OCI-LY7 (cell line): ENCODE measurements at regions not wholly inside any gene's neighbourhood (a gene's known extent, or its start where the extent isn't known, plus 50 kb on each side); places are given as distances from the start of the nearest gene placed in this dataset.

ENCODE experiments used
- BruUV-seq: library from RNA; stranded (reverse); fragments of 400-500 nt; replicated peaks from 2 replicates; lab custom pipeline; 2021; lab: Mats Ljungman, UMichigan
- CTCF ChIA-PET: fragments of 300-600 bp; sonication (Branson Sonifier 250); formaldehyde crosslinking; loops from one replicate; lab custom pipeline; 2022; ENCODE audit warnings: antibody characterized with exemption; ENCODE audit not compliant: unreplicated experiment; lab: Charles Lee
- POLR2A ChIA-PET: fragments of 300-600 bp; sonication (Branson Sonifier 250); formaldehyde crosslinking; loops from one replicate; lab custom pipeline; 2022; ENCODE audit warnings: antibody characterized with exemption; lab: Charles Lee
- DNase-seq: peaks from one replicate; pipeline ENCODE4 v3.0.0-alpha.2; 2015; ENCODE audit warnings: low spot score
- H2AFZ ChIP-seq: fragments of 200-600 bp; sonication (generic), shearing (Covaris generic); 2 replicates; pipeline ENCODE4 v1.6.1; 2014; ENCODE audit warnings: mild to moderate bottlenecking, antibody characterized with exemption, low read length, moderate library complexity
- H3K27ac ChIP-seq: fragments of 200-600 bp; sonication (generic); 2 replicates; pipeline ENCODE4 v1.5.1; 2014; ENCODE audit warnings: mixed run types, low read depth, mild to moderate bottlenecking, moderate library complexity, low read length, inconsistent platforms; ENCODE audit not compliant: poor library complexity, severe bottlenecking
- H3K36me3 ChIP-seq: fragments of 200-600 bp; sonication (generic); 2 replicates; pipeline ENCODE4 v1.6.1; 2014; ENCODE audit warnings: mild to moderate bottlenecking, antibody characterized with exemption, low read length, moderate library complexity, mixed read lengths; ENCODE audit not compliant: insufficient read depth
- H3K4me1 ChIP-seq: fragments of 200-600 bp; sonication (generic); 2 replicates; pipeline ENCODE4 v1.5.1; 2014; ENCODE audit warnings: mild to moderate bottlenecking, low read length; ENCODE audit not compliant: insufficient read depth, poor library complexity, severe bottlenecking
- H3K4me2 ChIP-seq: fragments of 200-600 bp; sonication (generic); 2 replicates; pipeline ENCODE4 v1.6.1; 2014; ENCODE audit warnings: mild to moderate bottlenecking, low read length
- H3K4me3 ChIP-seq: fragments of 200-600 bp; sonication (generic); 2 replicates; pipeline ENCODE4 v1.5.1; 2014; ENCODE audit warnings: mild to moderate bottlenecking, low read depth, low read length; ENCODE audit not compliant: poor library complexity, severe bottlenecking
- H3K79me2 ChIP-seq: fragments of 200-600 bp; sonication (generic); 2 replicates; pipeline ENCODE4 v1.6.1; 2016; ENCODE audit warnings: low read depth, mild to moderate bottlenecking, low read length, moderate library complexity, mixed read lengths; ENCODE audit not compliant: insufficient read depth
- H3K9me2 ChIP-seq: fragments of 200-600 bp; sonication (generic); 2 replicates; pipeline ENCODE4 v1.6.1; 2016; ENCODE audit warnings: mild to moderate bottlenecking, low read length, mixed read lengths; ENCODE audit not compliant: insufficient read depth
- H3K9me3 ChIP-seq: fragments of 200-600 bp; sonication (generic); 2 replicates; pipeline ENCODE4 v1.6.1; 2014; ENCODE audit warnings: mild to moderate bottlenecking, mixed run types, low read length, mixed read lengths
- H4K20me1 ChIP-seq: fragments of 200-600 bp; sonication (generic); 2 replicates; pipeline ENCODE4 v1.6.1; 2014; ENCODE audit warnings: mild to moderate bottlenecking, antibody characterized with exemption, low read length, moderate library complexity, mixed read lengths; ENCODE audit not compliant: insufficient read depth
- CTCF ChIP-seq: fragments of 200-600 bp; sonication (generic); conservative IDR thresholded peaks from 2 replicates; pipeline ENCODE4 v1.5.1; 2014; ENCODE audit warnings: mild to moderate bottlenecking, antibody characterized with exemption, low read length, moderate library complexity, mixed read lengths
- EZH2phosphoT487 ChIP-seq: fragments of 200-600 bp; sonication (generic); IDR thresholded peaks from 2 replicates; pipeline ENCODE4 v1.6.1; 2018; ENCODE audit warnings: low read depth, borderline replicate concordance, mild to moderate bottlenecking, mixed run types, antibody characterized with exemption, low read length, moderate library complexity, mixed read lengths
- intact Hi-C: fragments of 100-400 bp; cut with micrococcal nuclease; formaldehyde crosslinking; loops from one replicate; pipeline ENCODE4 v1.10.0; 2022; ENCODE audit not compliant: unreplicated experiment

GRCh38 chr14:51331486-51332367 is 91.7 kb downstream of the TMX1 start:
- H4K20me1 ChIP-seq = no peaks in the 10 kb centered on the region
- H2AFZ ChIP-seq = no peak overlapping the region
- H3K4me1 ChIP-seq = no peaks in the 10 kb centered on the region
- H3K36me3 ChIP-seq = no peaks in the 10 kb centered on the region
- ChIA-PET CTCF (no interaction called here), POLR2A (no interaction called here)
- TF ChIP-seq CTCF (no peak), EZH2phosphoT487 (no peak)
- H3K79me2 ChIP-seq = no peaks in the 10 kb centered on the region
- no peak for DNase-seq
- no peak overlapping the region for H3K4me3 ChIP-seq
- intact Hi-C loops = no loop called here
- H3K9me3 ChIP-seq = no peaks in the 10 kb centered on the region
- H3K9me2 ChIP-seq = no peaks in the 10 kb centered on the region
- H3K27ac ChIP-seq = no peak overlapping the region
- no peak overlapping the region for H3K4me2 ChIP-seq
- no TSS peak for BruUV-seq

GRCh38 chr14:51333299-51333698 is 93.3 kb downstream of the TMX1 start:
- no peak overlapping the region for H2AFZ ChIP-seq
- no peaks in the 10 kb centered on the region for H4K20me1 ChIP-seq
- no peaks in the 10 kb centered on the region for H3K36me3 ChIP-seq
- no peak for DNase-seq
- H3K4me2 ChIP-seq = no peak overlapping the region
- H3K79me2 ChIP-seq = no peaks in the 10 kb centered on the region
- H3K4me1 ChIP-seq = no peaks in the 10 kb centered on the region
- TF ChIP-seq CTCF (no peak), EZH2phosphoT487 (no peak)
- H3K4me3 ChIP-seq = no peak overlapping the region
- ChIA-PET POLR2A (no interaction called here), CTCF (no interaction called here)
- no peak overlapping the region for H3K27ac ChIP-seq
- H3K9me2 ChIP-seq = no peaks in the 10 kb centered on the region
- H3K9me3 ChIP-seq = no peaks in the 10 kb centered on the region
- intact Hi-C loops = no loop called here
- no TSS peak for BruUV-seq

- Histone ChIP-seq H3K27ac (no peak overlapping the region), H3K9me2 (no peaks in the 10 kb centered on the region), H3K4me2 (no peak overlapping the region), H3K36me3 (no peaks in the 10 kb centered on the region), H2AFZ (no peak overlapping the region), H3K4me1 (no peaks in the 10 kb centered on the region), H3K4me3 (no peak overlapping the region), H3K79me2 (no peaks in the 10 kb centered on the region), H3K9me3 (no peaks in the 10 kb centered on the region), H4K20me1 (no peaks in the 10 kb centered on the region)
- CTCF ChIA-PET = no interaction called here
- TF ChIP-seq CTCF = no peak
- no peak for TF ChIP-seq EZH2phosphoT487
- no peak for DNase-seq
- intact Hi-C loops = no loop called here
- POLR2A ChIA-PET = no interaction called here
- no TSS peak for BruUV-seq
Observed at GRCh38 chr14:51333901-51334521, 94.0 kb downstream of the TMX1 start.
